Suppressor macrophage treated with lipopolysaccharide for 4 hours (primary cell): ENCODE measurements at regions not wholly inside any gene's neighbourhood (a gene's known extent, or its start where the extent isn't known, plus 50 kb on each side); places are given as distances from the start of the nearest gene placed in this dataset.
A peak's percentile ranks its signal among the peaks of the same experiment; 100 is the strongest.
"Not testable (repeated sequence)": the region's sequence is repeated elsewhere in the genome, so short reads cannot be mapped to it uniquely, and the experiment has no call there.

ENCODE experiments used
- DNase-seq: peaks from one replicate; pipeline ENCODE4 v3.0.0-alpha.2; 2020

GRCh38 chr10:46749470-46749869 lies 161.8 kb upstream of the PTPN20 start:
- peak; percentile 38 for DNase-seq

GRCh38 chr10:46753763-46754162 lies 157.5 kb upstream of the PTPN20 start:
- not testable (repeated sequence) for DNase-seq

GRCh38 chr10:46761471-46761870 lies 149.8 kb upstream of the PTPN20 start:
- not testable (repeated sequence) for DNase-seq

DNA sequence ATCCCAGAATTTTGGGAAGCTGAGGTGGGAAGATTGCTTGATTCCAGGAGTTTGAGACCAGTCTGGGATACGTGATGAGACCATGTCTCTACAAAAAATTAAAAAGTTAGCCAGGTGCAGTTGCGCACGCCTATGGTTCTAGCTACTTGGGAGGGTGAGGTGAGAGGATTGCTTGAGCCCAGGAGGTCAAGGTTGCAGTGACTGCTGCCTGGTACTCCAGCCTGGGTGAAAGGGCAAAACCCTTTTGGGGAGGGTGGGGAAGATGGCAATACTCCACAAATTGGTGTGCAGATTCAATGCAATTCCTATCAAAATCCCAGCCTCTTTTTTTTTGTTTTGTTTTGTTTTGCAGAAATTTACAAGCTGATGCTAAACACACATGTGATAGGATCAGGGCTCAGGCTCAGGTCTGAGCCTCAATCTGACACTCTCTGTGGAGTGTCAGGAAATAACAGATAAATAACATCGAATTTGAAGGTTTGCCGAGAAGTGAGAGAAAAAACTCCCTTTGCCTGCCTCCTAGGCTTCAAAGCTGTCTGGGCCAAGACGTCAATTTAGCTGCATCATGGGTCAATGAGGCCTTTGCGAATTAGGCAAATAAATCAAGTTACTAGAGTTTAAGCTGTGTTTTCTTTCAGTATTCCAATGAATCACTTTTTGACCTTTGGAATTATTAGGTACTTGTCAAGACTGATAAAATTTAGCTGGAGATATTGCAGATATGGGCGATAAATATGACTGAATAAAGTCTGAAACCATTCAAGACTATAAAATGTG lies 142.5 kb upstream of the PTPN20 start:
- not testable (repeated sequence) for DNase-seq

- DNase-seq: not testable (repeated sequence)
Observed at GRCh38 chr10:46773178-46773896, 137.9 kb upstream of the PTPN20 start.

DNA sequence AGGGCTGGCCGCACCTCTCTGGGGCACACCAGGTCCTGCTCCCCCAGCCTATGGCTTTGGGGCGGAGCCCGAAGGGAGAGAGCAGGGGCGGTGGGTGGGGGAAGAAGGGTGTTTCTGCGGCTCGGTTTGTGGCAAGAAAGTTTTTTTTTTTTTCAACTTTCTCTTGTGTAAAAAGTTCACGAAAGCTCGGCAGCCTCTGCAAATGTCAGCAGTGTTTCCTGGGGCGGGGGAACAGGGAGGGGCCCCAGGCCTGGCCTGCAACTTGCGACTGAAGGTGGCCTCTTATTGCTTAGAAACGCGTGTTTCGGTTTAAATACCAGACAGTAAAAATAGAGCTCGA lies 137.4 kb upstream of the PTPN20 start:
- not testable (repeated sequence) for DNase-seq

- not testable (repeated sequence) for DNase-seq
Observed at GRCh38 chr10:46774366-46774765, 136.9 kb upstream of the PTPN20 start.

DNA sequence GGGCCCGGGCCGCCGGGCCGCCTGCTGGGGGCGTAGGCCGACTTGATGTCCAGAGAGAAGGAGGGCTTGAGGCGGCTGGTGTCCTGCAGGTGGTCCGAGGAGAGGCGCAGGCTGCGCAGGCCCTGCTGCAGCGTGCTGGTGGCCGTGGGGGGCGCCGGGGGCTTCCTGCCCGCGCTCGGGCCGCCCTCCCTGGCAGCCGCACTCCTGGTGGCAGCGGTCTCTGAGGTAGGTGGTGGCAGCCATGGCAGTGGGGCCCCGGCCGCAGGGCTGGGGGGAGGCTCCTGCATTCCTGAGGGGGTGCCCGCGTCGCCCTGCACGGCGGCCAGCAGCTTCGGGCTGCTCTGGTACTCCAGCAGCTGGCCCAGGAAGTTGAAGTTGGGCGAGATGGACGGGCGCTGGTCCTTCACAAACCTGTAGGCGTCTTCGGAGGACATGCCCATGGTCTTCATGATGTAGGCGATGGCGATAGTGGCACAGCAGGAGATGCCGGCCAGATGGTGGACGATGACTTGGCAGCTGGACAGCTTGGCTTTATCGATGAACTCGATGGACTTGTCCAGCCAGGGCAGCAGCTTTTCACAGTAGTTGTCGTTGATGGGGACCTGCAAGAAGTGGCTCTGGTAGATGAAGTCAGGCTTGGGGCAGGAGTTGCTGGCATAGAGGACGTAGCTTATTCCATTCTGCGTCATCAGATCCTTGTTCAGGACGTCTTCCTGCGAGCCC lies 136.1 kb upstream of the PTPN20 start:
- not testable (repeated sequence) for DNase-seq

DNA sequence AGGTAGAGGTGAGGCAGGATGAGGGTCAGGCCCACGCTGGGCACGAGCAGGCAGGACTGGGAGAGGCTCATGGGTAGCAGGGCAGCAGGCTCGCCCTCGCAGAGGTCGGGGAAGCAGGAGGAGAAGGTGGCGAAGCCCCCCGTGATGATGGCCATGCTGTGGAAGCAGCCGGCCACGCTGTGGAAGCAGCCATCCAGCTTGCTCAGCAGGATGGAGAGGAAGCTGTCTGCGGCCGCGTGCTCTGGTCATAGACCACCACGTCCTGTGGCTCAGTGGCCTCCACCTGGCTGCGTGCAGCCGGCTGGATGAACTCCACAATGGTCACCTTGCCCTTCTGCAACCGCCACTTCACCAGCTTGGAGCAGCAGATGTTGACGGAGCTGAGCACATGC lies 135.6 kb upstream of the PTPN20 start:
- DNase-seq: not testable (repeated sequence)

GRCh38 chr10:46779571-46779970 lies 131.7 kb upstream of the PTPN20 start:
- not testable (repeated sequence) for DNase-seq

DNA sequence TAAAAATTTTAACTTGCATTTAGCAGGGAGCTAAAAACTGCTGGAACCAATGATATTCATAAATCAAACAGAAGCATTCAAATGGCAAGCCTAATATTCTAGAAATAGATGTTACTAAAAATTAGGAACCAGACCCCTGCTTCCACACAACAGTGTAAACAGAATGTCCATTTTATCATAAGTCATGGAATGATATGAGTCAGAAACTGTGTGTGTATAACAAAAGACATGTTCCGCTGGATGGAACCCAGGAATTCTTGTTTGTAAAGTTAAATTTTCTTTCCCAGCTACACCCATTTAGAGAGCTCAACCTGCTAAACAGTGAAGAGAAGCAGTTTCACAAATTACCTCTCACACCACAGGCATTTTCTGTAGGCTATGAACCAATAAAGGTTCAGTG lies 131.1 kb upstream of the PTPN20 start:
- not testable (repeated sequence) for DNase-seq

GRCh38 chr10:46781001-46781400 lies 130.2 kb upstream of the PTPN20 start:
- not testable (repeated sequence) for DNase-seq

DNA sequence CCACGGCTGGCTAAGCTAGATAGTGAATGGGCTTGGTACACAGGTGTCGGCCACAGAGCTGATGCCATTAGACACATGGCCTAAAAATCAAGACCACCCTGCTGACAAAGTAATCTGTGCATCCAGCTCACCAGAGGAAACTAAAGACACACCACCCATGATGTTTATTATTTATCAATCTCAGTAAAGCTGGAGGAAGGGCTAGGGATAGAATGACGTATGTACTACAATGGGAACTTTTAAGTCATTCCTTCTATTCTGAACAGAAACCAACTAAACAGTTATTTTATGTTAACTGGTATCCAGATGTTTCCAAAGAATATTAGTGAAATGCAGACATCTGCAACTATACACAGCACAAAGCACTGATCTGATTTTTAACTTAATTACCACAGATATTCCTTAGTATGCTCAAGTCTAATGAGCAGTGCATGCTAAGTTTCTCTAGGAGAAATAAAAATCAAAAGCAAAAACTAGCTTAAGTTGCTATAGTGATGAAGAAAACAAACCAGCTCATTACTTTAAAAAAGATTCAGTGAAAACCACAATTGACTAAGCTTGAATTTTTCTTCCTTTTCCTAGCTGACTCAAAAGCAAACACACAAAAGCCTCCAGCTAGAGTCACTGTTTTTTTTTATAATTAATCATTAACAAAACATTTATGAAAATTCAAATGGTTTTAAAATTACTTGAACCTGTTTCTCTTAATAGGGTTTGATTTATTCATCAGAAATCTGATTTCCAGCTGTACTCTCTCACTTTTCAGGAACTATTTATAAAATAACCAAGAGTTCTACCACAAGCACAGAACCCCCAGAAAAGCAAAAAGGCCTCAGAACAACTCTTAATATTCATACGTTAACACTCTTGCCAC lies 129.0 kb upstream of the PTPN20 start:
- peak; percentile 5 for DNase-seq

GRCh38 chr10:46784665-46785064 lies 126.6 kb upstream of the PTPN20 start:
- DNase-seq: not testable (repeated sequence)

DNA sequence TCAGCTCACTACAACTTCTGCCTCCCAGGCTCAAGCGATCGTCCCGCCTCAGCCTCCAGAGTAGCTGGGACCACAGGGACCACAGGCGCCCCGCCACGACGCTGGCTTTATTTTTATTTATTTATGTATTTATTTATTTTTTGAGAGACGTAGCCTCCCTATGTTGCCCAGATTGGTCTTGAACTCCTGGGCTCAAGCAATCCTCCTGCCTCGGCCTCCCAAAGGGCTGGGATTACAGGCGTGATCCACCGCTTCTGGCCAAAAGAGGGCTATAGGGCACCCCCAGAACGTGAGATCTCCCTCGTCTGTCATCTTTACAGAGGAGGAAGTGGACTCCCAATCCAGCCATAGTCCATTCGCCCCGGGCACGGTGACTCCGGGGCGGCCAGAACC lies 125.1 kb upstream of the PTPN20 start:
- peak; percentile 0 for DNase-seq

- DNase-seq: peak; percentile 45
Observed at GRCh38 chr10:46786518-46787320, 124.5 kb upstream of the PTPN20 start.

GRCh38 chr10:46787321-46787615 lies 124.0 kb upstream of the PTPN20 start:
- DNase-seq: peak; percentile 36

- not testable (repeated sequence) for DNase-seq
Observed at GRCh38 chr10:46792657-46793357, 118.4 kb upstream of the PTPN20 start.

DNA sequence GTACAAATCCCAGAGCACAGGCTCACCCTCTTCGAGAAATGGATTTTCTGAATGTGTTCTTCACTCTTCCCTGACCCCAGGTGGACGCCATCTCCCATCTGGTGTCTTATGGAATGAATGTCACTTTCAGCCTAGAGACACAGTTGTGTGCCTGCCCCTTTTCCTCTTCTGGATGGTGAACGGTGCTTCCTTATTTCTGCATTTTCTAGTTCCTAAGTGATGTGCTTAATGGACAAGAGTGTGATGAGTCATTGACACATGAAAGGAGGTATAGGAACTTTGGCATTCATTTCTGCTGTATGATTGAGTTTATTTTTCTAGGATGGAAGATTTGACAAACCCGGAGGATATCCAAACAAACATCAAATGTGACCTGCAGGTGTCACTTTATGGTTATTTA lies 114.9 kb upstream of the PTPN20 start:
- peak; percentile 36 for DNase-seq

DNA sequence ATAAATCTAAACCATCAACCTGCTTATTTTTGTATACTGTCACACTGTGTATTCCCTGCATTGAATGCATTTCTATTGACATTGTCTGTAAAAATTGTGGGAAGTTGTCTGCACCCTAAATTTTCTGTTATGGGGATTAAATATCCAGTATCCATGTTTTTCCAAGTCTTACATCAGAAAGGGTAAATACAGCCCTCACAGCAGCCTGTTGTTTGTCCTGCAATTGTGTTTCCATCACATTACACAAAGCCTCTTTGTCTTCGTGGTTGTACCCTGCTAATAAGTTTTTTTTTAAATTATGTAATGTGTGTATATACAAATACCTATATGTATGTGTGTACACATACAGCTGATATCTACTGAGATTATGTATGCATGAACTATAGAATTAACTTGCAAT lies 109.2 kb upstream of the PTPN20 start:
- not testable (repeated sequence) for DNase-seq

DNA sequence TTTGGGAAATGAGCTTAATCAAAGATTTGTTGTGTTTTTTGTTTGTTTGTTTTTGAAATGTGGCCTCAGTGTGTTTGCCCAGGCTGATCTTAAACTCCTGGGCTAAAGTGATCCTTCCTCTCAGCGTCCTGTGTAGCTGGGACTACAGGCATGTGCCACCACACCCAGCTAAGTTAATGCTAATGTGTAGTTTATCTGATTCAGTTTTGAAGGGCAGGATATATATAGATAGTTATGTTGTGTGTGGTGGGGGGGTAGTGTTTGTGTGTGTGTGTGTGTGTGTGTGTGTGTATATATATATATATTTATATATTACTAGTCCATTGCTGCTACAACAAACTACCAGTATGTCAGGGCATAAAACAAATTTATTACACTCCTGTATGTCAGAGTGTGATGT lies 108.1 kb upstream of the PTPN20 start:
- DNase-seq: not testable (repeated sequence)
